Thoracic aorta (tissue), 2 donors: ENCODE measurements at regions not wholly inside any gene's neighbourhood (a gene's known extent, or its start where the extent isn't known, plus 50 kb on each side); places are given as distances from the start of the nearest gene placed in this dataset.

Source experiments
- ATAC-seq: fragments of 150-250 bp; one replicate; pipeline ENCODE4 v1.8.0; 2017; ENCODE audit warnings: low read depth; ENCODE audit not compliant: insufficient number of reproducible peaks, low FRiP score
- DNase-seq: peaks from one replicate; pipeline ENCODE4 v3.0.0-alpha.2; 2020; ENCODE audit warnings: low spot score
- H3K27ac ChIP-seq, 2 donors: fragments of 200-600 bp; sonication (generic); 1 replicate in 1 of 2; 2 replicates in 1 of 2; pipeline ENCODE4 v1.5.1; 2016; ENCODE audit warnings: mild to moderate bottlenecking in 2 of 2, moderate library complexity in 2 of 2
- H3K27me3 ChIP-seq: fragments of 200-600 bp; sonication (generic); replicated peaks from 2 replicates; pipeline ENCODE4 v1.6.0; 2016; ENCODE audit warnings: mild to moderate bottlenecking; ENCODE audit not compliant: insufficient read depth
- H3K36me3 ChIP-seq: fragments of 200-600 bp; sonication (generic); one replicate; pipeline ENCODE4 v1.5.1; 2016
- H3K4me1 ChIP-seq, 2 donors: fragments of 200-600 bp; sonication (generic); 1 replicate in 1 of 2; 2 replicates in 1 of 2; pipeline versions ENCODE4 v1.5.1 to v1.6.0; 2016; ENCODE audit warnings: low read depth in 2 of 2, mild to moderate bottlenecking in 1 of 2; ENCODE audit not compliant: control insufficient read depth in 1 of 2
- H3K4me3 ChIP-seq: fragments of 200-600 bp; sonication (generic); 2 replicates; pipeline ENCODE4 v1.5.1; 2016; ENCODE audit warnings: mild to moderate bottlenecking
- H3K9me3 ChIP-seq: fragments of 200-600 bp; sonication (generic); 2 replicates; pipeline ENCODE4 v1.5.1; 2016
- TF ChIP-seq, protein P1 (sequence below): fragments of 200-600 bp; sonication (generic); IDR thresholded peaks from one replicate; pipeline ENCODE4 v1.5.1; 2019; ENCODE audit warnings: antibody characterized with exemption

GRCh38 chr4:117225471-117225870 lies 140.1 kb upstream of the TRAM1L1 start:
- Histone ChIP-seq H3K36me3 (no peaks in the 10 kb centered on the region), H3K4me3 (no peak overlapping the region), H3K27me3 (no peaks in the 10 kb centered on the region), H3K4me1 (no peaks in the 10 kb centered on the region), H3K9me3 (no peaks in the 10 kb centered on the region), H3K27ac (no peak overlapping the region)
- TF ChIP-seq, protein P1, sequence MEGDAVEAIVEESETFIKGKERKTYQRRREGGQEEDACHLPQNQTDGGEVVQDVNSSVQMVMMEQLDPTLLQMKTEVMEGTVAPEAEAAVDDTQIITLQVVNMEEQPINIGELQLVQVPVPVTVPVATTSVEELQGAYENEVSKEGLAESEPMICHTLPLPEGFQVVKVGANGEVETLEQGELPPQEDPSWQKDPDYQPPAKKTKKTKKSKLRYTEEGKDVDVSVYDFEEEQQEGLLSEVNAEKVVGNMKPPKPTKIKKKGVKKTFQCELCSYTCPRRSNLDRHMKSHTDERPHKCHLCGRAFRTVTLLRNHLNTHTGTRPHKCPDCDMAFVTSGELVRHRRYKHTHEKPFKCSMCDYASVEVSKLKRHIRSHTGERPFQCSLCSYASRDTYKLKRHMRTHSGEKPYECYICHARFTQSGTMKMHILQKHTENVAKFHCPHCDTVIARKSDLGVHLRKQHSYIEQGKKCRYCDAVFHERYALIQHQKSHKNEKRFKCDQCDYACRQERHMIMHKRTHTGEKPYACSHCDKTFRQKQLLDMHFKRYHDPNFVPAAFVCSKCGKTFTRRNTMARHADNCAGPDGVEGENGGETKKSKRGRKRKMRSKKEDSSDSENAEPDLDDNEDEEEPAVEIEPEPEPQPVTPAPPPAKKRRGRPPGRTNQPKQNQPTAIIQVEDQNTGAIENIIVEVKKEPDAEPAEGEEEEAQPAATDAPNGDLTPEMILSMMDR = no peak
- no peak for ATAC-seq
- DNase-seq = no peak

DNA sequence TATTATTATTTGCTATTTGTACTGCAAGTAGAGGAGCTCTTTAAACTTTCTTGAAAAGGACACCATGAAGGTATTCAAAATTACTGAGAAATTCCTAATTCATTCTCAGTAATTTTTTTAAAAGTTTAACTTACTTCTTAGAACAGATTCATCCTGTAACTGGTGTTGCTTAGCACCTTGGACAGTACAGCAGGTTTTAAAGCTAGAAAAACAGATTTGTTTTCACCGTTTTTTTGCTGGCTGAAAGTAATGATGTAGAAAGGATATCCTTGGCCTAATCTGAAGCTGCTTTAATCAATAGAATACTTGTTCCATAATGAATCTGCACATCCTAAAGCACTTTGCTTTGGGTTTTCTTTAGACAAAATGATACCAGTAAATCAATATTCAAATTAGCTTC lies 142.5 kb upstream of the TRAM1L1 start:
- Histone ChIP-seq H3K9me3 (no peaks in the 10 kb centered on the region), H3K36me3 (no peaks in the 10 kb centered on the region), H3K27ac (no peak overlapping the region), H3K27me3 (no peaks in the 10 kb centered on the region), H3K4me3 (no peak overlapping the region), H3K4me1 (no peaks in the 10 kb centered on the region)
- TF ChIP-seq, protein P1 = no peak
- no peak for DNase-seq
- no peak for ATAC-seq

GRCh38 chr4:117239434-117239833 lies 154.1 kb upstream of the TRAM1L1 start:
- ATAC-seq (no peak), DNase-seq (no peak)
- Histone ChIP-seq H3K9me3 (no peaks in the 10 kb centered on the region), H3K27me3 (no peaks in the 10 kb centered on the region), H3K4me3 (no peak overlapping the region), H3K36me3 (no peaks in the 10 kb centered on the region), H3K27ac (no peak overlapping the region), H3K4me1 (no peaks in the 10 kb centered on the region)
- TF ChIP-seq, protein P1 = no peak

GRCh38 chr4:117249333-117249732 lies 164.0 kb upstream of the TRAM1L1 start:
- ATAC-seq (no peak), DNase-seq (no peak)
- H3K27ac ChIP-seq = no peak overlapping the region
- H3K4me3 ChIP-seq = no peak overlapping the region
- no peaks in the 10 kb centered on the region for H3K4me1 ChIP-seq
- H3K36me3 ChIP-seq = no peaks in the 10 kb centered on the region
- no peaks in the 10 kb centered on the region for H3K27me3 ChIP-seq
- TF ChIP-seq, protein P1 = no peak
- no peaks in the 10 kb centered on the region for H3K9me3 ChIP-seq

DNA sequence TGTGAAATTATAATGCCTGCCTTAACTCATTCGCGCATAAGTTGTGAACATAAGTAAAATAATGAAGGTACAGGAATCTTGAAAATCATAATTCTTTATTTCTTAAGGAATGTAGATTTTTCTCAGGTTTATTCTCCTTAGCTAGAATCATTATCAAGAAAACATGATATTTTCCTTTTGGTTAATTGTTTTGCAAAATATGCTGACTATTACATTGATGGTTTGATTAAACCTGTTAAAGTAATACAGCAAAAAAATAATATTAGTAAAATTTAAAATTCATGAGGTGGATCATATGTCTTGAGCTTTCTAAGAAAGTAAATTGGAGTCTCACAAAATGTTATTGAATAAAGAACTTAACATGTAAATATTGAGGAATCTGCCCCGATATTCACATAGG lies 178.7 kb upstream of the TRAM1L1 start:
- no peak for ATAC-seq
- H3K27me3 ChIP-seq = no peaks in the 10 kb centered on the region

More for the DNA sequence above, 178.7 kb upstream of the TRAM1L1 start:
- no peaks in the 10 kb centered on the region for H3K36me3 ChIP-seq
- TF ChIP-seq, protein P1 = no peak
- no peaks in the 10 kb centered on the region for H3K4me1 ChIP-seq
- no peak overlapping the region for H3K27ac ChIP-seq
- no peaks in the 10 kb centered on the region for H3K9me3 ChIP-seq
- H3K4me3 ChIP-seq = no peak overlapping the region
- DNase-seq = no peak
